Neuronal stem cell (in vitro differentiated cells): ENCODE measurements at regions not wholly inside any gene's neighbourhood (a gene's known extent, or its start where the extent isn't known, plus 50 kb on each side); places are given as distances from the start of the nearest gene placed in this dataset.

Experiments used
- DNase-seq: peaks from one replicate; pipeline ENCODE4 v3.0.0-alpha.2; 2013; ENCODE audit warnings: low spot score
- H2AFZ ChIP-seq: one replicate; pipeline ENCODE4 v1.6.1; 2013; ENCODE audit warnings: mild to moderate bottlenecking, low read length, inconsistent platforms
- H2AK5ac ChIP-seq: 2 replicates; pipeline ENCODE4 v1.6.1; 2013; ENCODE audit warnings: low read depth, mild to moderate bottlenecking, inconsistent platforms, low read length, moderate library complexity, mixed read lengths
- H2BK120ac ChIP-seq: 2 replicates; pipeline ENCODE4 v1.6.1; 2013; ENCODE audit warnings: low read depth, mild to moderate bottlenecking, inconsistent platforms, low read length, moderate library complexity, mixed read lengths
- H2BK12ac ChIP-seq: one replicate; pipeline ENCODE4 v1.6.1; 2013; ENCODE audit warnings: low read length, inconsistent platforms
- H2BK15ac ChIP-seq: 2 replicates; pipeline ENCODE4 v1.6.1; 2013; ENCODE audit warnings: mild to moderate bottlenecking, low read length, inconsistent platforms, mixed read lengths
- H2BK5ac ChIP-seq: one replicate; pipeline ENCODE4 v1.6.1; 2013; ENCODE audit warnings: inconsistent platforms, mild to moderate bottlenecking, low read length, moderate library complexity
- H3K14ac ChIP-seq: one replicate; pipeline ENCODE4 v1.6.1; 2013; ENCODE audit warnings: low read length, inconsistent platforms
- H3K18ac ChIP-seq: 2 replicates; pipeline ENCODE4 v1.6.1; 2013; ENCODE audit warnings: low read length, inconsistent platforms
- H3K23ac ChIP-seq: 2 replicates; pipeline ENCODE4 v1.6.1; 2013; ENCODE audit warnings: low read depth, mild to moderate bottlenecking, mixed read lengths, low read length, inconsistent platforms; ENCODE audit not compliant: poor library complexity
- H3K27ac ChIP-seq: replicated peaks from 3 replicates; pipeline ENCODE4 v1.5.1; 2013; ENCODE audit warnings: low read length, inconsistent platforms
- H3K27me3 ChIP-seq, 3 experiments: 2 replicates each; pipeline ENCODE4 v1.6.1; 2013; ENCODE audit warnings: low read length in 3 of 3, mild to moderate bottlenecking in 2 of 3, inconsistent platforms in 1 of 3, low read depth in 1 of 3, mixed read lengths in 1 of 3, moderate library complexity in 1 of 3; ENCODE audit not compliant: control insufficient read depth in 3 of 3, insufficient read depth in 3 of 3
- H3K36me3 ChIP-seq, 2 donors: replicated peaks in 1 of 2; 2 replicates each; pipeline ENCODE4 v1.6.1; 2013; ENCODE audit warnings: low read length in 2 of 2; ENCODE audit not compliant: control insufficient read depth in 2 of 2, insufficient read depth in 2 of 2
- H3K4ac ChIP-seq: 2 replicates; pipeline ENCODE4 v1.6.1; 2013; ENCODE audit warnings: inconsistent platforms, mild to moderate bottlenecking, low read length, moderate library complexity
- H3K4me1 ChIP-seq, 2 donors: 1 replicate in 1 of 2; 2 replicates in 1 of 2; pipeline ENCODE4 v1.6.1; 2013; ENCODE audit warnings: low read length in 2 of 2, low read depth in 1 of 2; ENCODE audit not compliant: control insufficient read depth in 2 of 2, insufficient read depth in 1 of 2
- H3K4me2 ChIP-seq: one replicate; pipeline ENCODE4 v1.6.1; 2013; ENCODE audit warnings: mild to moderate bottlenecking, low read length, inconsistent platforms; ENCODE audit not compliant: insufficient read depth, poor library complexity, severe bottlenecking
- H3K4me3 ChIP-seq, 2 donors: 2 replicates each; pipeline ENCODE4 v1.5.1; 2013; ENCODE audit warnings: low read length in 2 of 2, mild to moderate bottlenecking in 2 of 2, inconsistent platforms in 1 of 2, moderate library complexity in 1 of 2
- H3K79me1 ChIP-seq: one replicate; pipeline ENCODE4 v1.6.1; 2013; ENCODE audit warnings: low read depth, mild to moderate bottlenecking, inconsistent platforms, low read length, moderate library complexity
- H3K9ac ChIP-seq: one replicate; pipeline ENCODE4 v1.6.1; 2013; ENCODE audit warnings: mild to moderate bottlenecking, low read depth, low read length, inconsistent platforms; ENCODE audit not compliant: poor library complexity
- H3K9me3 ChIP-seq, 2 donors: replicated peaks in 1 of 2; 2 replicates each; pipeline versions ENCODE3 to v1.6.1; 2013; ENCODE audit warnings: low read length in 2 of 2, mild to moderate bottlenecking in 2 of 2, inconsistent platforms in 1 of 2, low read depth in 1 of 2, mixed read lengths in 1 of 2, moderate library complexity in 1 of 2; ENCODE audit not compliant: control insufficient read depth in 2 of 2, insufficient read depth in 1 of 2
- H4K8ac ChIP-seq: one replicate; pipeline ENCODE4 v1.6.1; 2013; ENCODE audit warnings: low read depth, mild to moderate bottlenecking, inconsistent platforms, low read length, moderate library complexity
- H4K91ac ChIP-seq: one replicate; pipeline ENCODE4 v1.6.1; 2013; ENCODE audit warnings: low read length, low read depth, mild to moderate bottlenecking, inconsistent platforms; ENCODE audit not compliant: poor library complexity
- WGBS, 2 donors: extraction: QIAGEN DNeasy Blood & Tissue Kit; methylation state at CpG; one replicate each; pipeline ENCODE4 v1.1.7; 2013; ENCODE audit warnings: missing lambda C conversion rate in 2 of 2, mixed read lengths in 1 of 2; ENCODE audit not compliant: insufficient read length in 2 of 2, insufficient replicate concordance in 1 of 2; ENCODE audit errors: extremely low coverage in 2 of 2; 5-methylcytosine and 5-hydroxymethylcytosine counted together

- Histone ChIP-seq H3K36me3 (no peaks in the 10 kb centered on the region), H3K79me1 (no peaks in the 10 kb centered on the region), H3K4ac (no peak overlapping the region), H2AFZ (no peak overlapping the region), H3K4me2 (no peak overlapping the region), H4K8ac (no peak overlapping the region), H3K9me3 (peaks cover 0 to 2% of the 10 kb centered on the region in 2 donors), H2AK5ac (no peak overlapping the region), H3K4me1 (peaks cover 0 to 6% of the 10 kb centered on the region in 2 donors), H3K9ac (no peak overlapping the region), H3K27ac (no peak overlapping the region), H2BK120ac (no peak overlapping the region), H3K27me3 (no peaks in the 10 kb centered on the region), H2BK12ac (no peak overlapping the region), H3K14ac (no peak overlapping the region), H3K18ac (no peak overlapping the region), H2BK15ac (no peak overlapping the region), H3K23ac (no peak overlapping the region), H3K4me3 (no peak overlapping the region), H4K91ac (no peak overlapping the region), H2BK5ac (no peak overlapping the region)
- no peak for DNase-seq
- no CpG with 5 or more reads among the region's 1 CpG for whole genome bisulfite sequencing, 2 donors
Observed at GRCh38 chr3:4011166-4011565, 211.9 kb downstream of the LRRN1 start.

DNA sequence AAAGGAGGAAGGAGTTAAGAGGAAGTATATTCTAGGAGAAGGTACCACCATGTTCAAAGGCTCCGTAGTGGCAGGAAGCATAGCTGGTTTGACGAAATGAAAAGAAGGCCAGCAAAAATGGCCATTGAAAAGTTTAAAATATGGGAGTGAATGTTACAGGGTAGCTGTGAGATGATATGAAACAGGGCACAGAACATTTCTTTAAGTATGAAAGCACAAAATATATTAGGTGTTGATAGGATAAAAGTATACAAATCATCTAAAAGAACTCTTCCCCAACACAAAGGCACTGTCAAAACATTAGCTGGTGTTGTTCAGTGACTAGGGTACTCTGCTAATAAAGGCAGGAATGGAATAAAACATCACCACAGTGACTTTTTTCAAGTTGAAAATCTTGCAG is 216.2 kb downstream of the LRRN1 start:
- WGBS, 2 donors = no CpG with 5 or more reads among the region's 2 CpGs
- Histone ChIP-seq H3K18ac (no peak overlapping the region), H3K14ac (no peak overlapping the region), H3K4ac (no peak overlapping the region), H3K36me3 (no peaks in the 10 kb centered on the region), H3K23ac (no peak overlapping the region), H2AK5ac (no peak overlapping the region), H2BK120ac (no peak overlapping the region), H2BK15ac (no peak overlapping the region), H2AFZ (no peak overlapping the region), H3K27me3 (no peaks in the 10 kb centered on the region), H2BK12ac (no peak overlapping the region), H3K9me3 (peaks cover 0 to 2% of the 10 kb centered on the region in 2 donors), H4K91ac (no peak overlapping the region), H3K9ac (no peak overlapping the region), H3K4me1 (no peaks in the 10 kb centered on the region), H3K27ac (no peak overlapping the region), H3K4me3 (no peak overlapping the region), H3K79me1 (no peaks in the 10 kb centered on the region), H4K8ac (no peak overlapping the region), H2BK5ac (no peak overlapping the region), H3K4me2 (no peak overlapping the region)
- DNase-seq = no peak

- no peak overlapping the region for H2BK5ac ChIP-seq
- no peak overlapping the region for H3K4me3 ChIP-seq
- H2BK12ac ChIP-seq = no peak overlapping the region
- H3K27me3 ChIP-seq = no peaks in the 10 kb centered on the region
- H3K79me1 ChIP-seq = no peaks in the 10 kb centered on the region
- no peak overlapping the region for H3K14ac ChIP-seq
- H2BK15ac ChIP-seq = no peak overlapping the region
- H3K4me1 ChIP-seq = no peaks in the 10 kb centered on the region
- no peak overlapping the region for H3K4ac ChIP-seq
- H3K18ac ChIP-seq = no peak overlapping the region
- no peaks in the 10 kb centered on the region for H3K9me3 ChIP-seq
- no peak overlapping the region for H2AFZ ChIP-seq
- H3K23ac ChIP-seq = no peak overlapping the region
- no peak overlapping the region for H2AK5ac ChIP-seq
- no peak overlapping the region for H3K27ac ChIP-seq
- no peak overlapping the region for H4K91ac ChIP-seq
- H3K36me3 ChIP-seq = no peaks in the 10 kb centered on the region
- H3K9ac ChIP-seq = no peak overlapping the region
- no peak overlapping the region for H2BK120ac ChIP-seq
- DNase-seq = no peak
- WGBS, 2 donors = no CpG with 5 or more reads among the region's 1 CpG
- H3K4me2 ChIP-seq = no peak overlapping the region
- no peak overlapping the region for H4K8ac ChIP-seq
Observed at GRCh38 chr3:4019501-4019900, 220.3 kb downstream of the LRRN1 start.

DNA sequence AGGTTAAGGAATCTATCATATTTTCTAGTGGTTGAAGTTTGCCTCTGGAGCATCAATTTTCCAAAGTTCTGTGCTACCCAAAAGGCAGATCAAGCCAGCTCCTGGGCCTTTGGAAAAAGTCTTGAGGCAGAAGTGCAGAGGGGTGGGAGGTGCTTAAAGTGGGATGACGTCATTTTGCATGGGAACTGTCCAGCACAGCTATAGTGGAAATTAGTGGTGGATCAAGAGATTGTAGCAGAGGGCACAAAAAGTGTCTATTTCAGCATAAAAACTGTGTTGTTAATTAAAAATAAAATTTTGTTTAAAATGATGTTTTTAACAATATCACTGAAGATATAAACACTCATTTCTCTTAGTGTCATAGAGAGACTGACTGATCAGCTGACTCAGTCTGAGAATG is 221.9 kb downstream of the LRRN1 start:
- no peak overlapping the region for H3K14ac ChIP-seq
- no peak overlapping the region for H3K27ac ChIP-seq
- H3K4me1 ChIP-seq = no peaks in the 10 kb centered on the region
- no peak overlapping the region for H2AFZ ChIP-seq
- no peak overlapping the region for H2BK120ac ChIP-seq
- H3K9me3 ChIP-seq = no peaks in the 10 kb centered on the region
- no peak overlapping the region for H3K23ac ChIP-seq
- H4K8ac ChIP-seq = no peak overlapping the region
- no CpG with 5 or more reads among the region's 1 CpG for WGBS, 2 donors
- no peak overlapping the region for H2BK5ac ChIP-seq
- H2BK12ac ChIP-seq = no peak overlapping the region
- H3K36me3 ChIP-seq = no peaks in the 10 kb centered on the region
- H3K4ac ChIP-seq = no peak overlapping the region
- no peaks in the 10 kb centered on the region for H3K79me1 ChIP-seq
- H3K9ac ChIP-seq = no peak overlapping the region
- H3K4me3 ChIP-seq = no peak overlapping the region
- no peak for DNase-seq
- H3K4me2 ChIP-seq = no peak overlapping the region
- no peak overlapping the region for H2AK5ac ChIP-seq
- H4K91ac ChIP-seq = no peak overlapping the region
- H2BK15ac ChIP-seq = no peak overlapping the region
- no peaks in the 10 kb centered on the region for H3K27me3 ChIP-seq
- H3K18ac ChIP-seq = no peak overlapping the region
